ENCODE measurements at regions not wholly inside any gene's neighbourhood (a gene's known extent, or its start where the extent isn't known, plus 50 kb on each side); places are given as distances from the start of the nearest gene placed in this dataset.
A peak's percentile ranks its signal among the peaks of the same experiment; 100 is the strongest.

GRCh38 chr6:105817370-105817769 is 268.8 kb upstream of the PRDM1 start:
- peaks cover 45% of the 10 kb centered on the region for H3K4me1 Mint-ChIP-seq (ENCODE audit: low read depth)
- no peak overlapping the region for H3K4me3 Mint-ChIP-seq (ENCODE audit: low read depth)
- intact Hi-C loops (cut with micrococcal nuclease), result no loop called here
- DNase-seq (ENCODE audit: low spot score), result no peak
- no peaks in the 10 kb centered on the region for H3K27me3 Mint-ChIP-seq (ENCODE audit: low read depth)
- peaks cover 27% of the 10 kb centered on the region for H3K9me3 Mint-ChIP-seq
- H3K27ac Mint-ChIP-seq, result no peak overlapping the region
- peaks cover 25% of the 10 kb centered on the region for H3K36me3 Mint-ChIP-seq (ENCODE audit: low read depth)

GRCh38 chr6:105816847-105817246 is 269.3 kb upstream of the PRDM1 start:
- intact Hi-C loops (cut with micrococcal nuclease), result no loop called here
- Mint-ChIP-seq H3K9me3 (peaks cover 22% of the 10 kb centered on the region), H3K27me3 (ENCODE audit: low read depth) (no peaks in the 10 kb centered on the region), H3K4me1 (ENCODE audit: low read depth) (peaks cover 49% of the 10 kb centered on the region), H3K27ac (no peak overlapping the region), H3K4me3 (ENCODE audit: low read depth) (no peak overlapping the region), H3K36me3 (ENCODE audit: low read depth) (peaks cover 25% of the 10 kb centered on the region)
- no peak for DNase-seq (ENCODE audit: low spot score)

- peaks cover 14% of the 10 kb centered on the region for H3K9me3 Mint-ChIP-seq
- peaks cover 48% of the 10 kb centered on the region for H3K4me1 Mint-ChIP-seq (ENCODE audit: low read depth)
- H3K36me3 Mint-ChIP-seq (ENCODE audit: low read depth), result peaks cover 20% of the 10 kb centered on the region
- no peak for DNase-seq (ENCODE audit: low spot score)
- H3K4me3 Mint-ChIP-seq (ENCODE audit: low read depth), result no peak overlapping the region
- H3K27me3 Mint-ChIP-seq (ENCODE audit: low read depth), result no peaks in the 10 kb centered on the region
- no peak overlapping the region for H3K27ac Mint-ChIP-seq
- intact Hi-C loops (cut with micrococcal nuclease), result no loop called here
Measured at GRCh38 chr6:105815661-105816555, 270.2 kb upstream of the PRDM1 start.

- no peaks in the 10 kb centered on the region for H3K27me3 Mint-ChIP-seq (ENCODE audit: low read depth)
- intact Hi-C loops (cut with micrococcal nuclease), result loop anchor here (5.0 kb wide), 3 partner anchors 67 to 333 kb away; no protein-coding TSS in a partner anchor
- no peak for DNase-seq (ENCODE audit: low spot score)
- H3K4me3 Mint-ChIP-seq (ENCODE audit: low read depth), result no peak overlapping the region
- H3K27ac Mint-ChIP-seq, result peak overlapping the region; percentile 2
- peaks cover 7% of the 10 kb centered on the region for H3K9me3 Mint-ChIP-seq
- peaks cover 18% of the 10 kb centered on the region for H3K36me3 Mint-ChIP-seq (ENCODE audit: low read depth)
- H3K4me1 Mint-ChIP-seq (ENCODE audit: low read depth), result peaks cover 58% of the 10 kb centered on the region
Measured at GRCh38 chr6:105814745-105815536, 271.2 kb upstream of the PRDM1 start.

GRCh38 chr6:105810922-105811482 is 275.1 kb upstream of the PRDM1 start:
- no peak overlapping the region for H3K4me3 Mint-ChIP-seq (ENCODE audit: low read depth)
- no peaks in the 10 kb centered on the region for H3K27me3 Mint-ChIP-seq (ENCODE audit: low read depth)
- H3K27ac Mint-ChIP-seq, result no peak overlapping the region
- intact Hi-C loops (cut with micrococcal nuclease), result loop anchor here (1.0 to 5.0 kb wide), 8 partner anchors 15 to 378 kb away; no protein-coding TSS in a partner anchor
- DNase-seq (ENCODE audit: low spot score), result no peak
- H3K36me3 Mint-ChIP-seq (ENCODE audit: low read depth), result peaks cover 16% of the 10 kb centered on the region
- H3K4me1 Mint-ChIP-seq (ENCODE audit: low read depth), result peaks cover 71% of the 10 kb centered on the region
- peaks cover 13% of the 10 kb centered on the region for H3K9me3 Mint-ChIP-seq

GRCh38 chr6:105810105-105810921 is 275.8 kb upstream of the PRDM1 start:
- H3K4me3 Mint-ChIP-seq (ENCODE audit: low read depth), result peak overlapping the region; percentile 39
- H3K4me1 Mint-ChIP-seq (ENCODE audit: low read depth), result peaks cover 64% of the 10 kb centered on the region
- peaks cover 16% of the 10 kb centered on the region for H3K36me3 Mint-ChIP-seq (ENCODE audit: low read depth)
- H3K27ac Mint-ChIP-seq, result peak overlapping the region; percentile 78
- DNase-seq (ENCODE audit: low spot score), result peak; percentile 70
- intact Hi-C loops (cut with micrococcal nuclease), result loop anchor here (1.0 to 5.0 kb wide), 8 partner anchors 14 to 378 kb away; no protein-coding TSS in a partner anchor
- H3K9me3 Mint-ChIP-seq, result peaks cover 13% of the 10 kb centered on the region
- H3K27me3 Mint-ChIP-seq (ENCODE audit: low read depth), result no peaks in the 10 kb centered on the region

- H3K27me3 Mint-ChIP-seq (ENCODE audit: low read depth), result no peaks in the 10 kb centered on the region
- H3K27ac Mint-ChIP-seq, result no peak overlapping the region
- intact Hi-C loops (cut with micrococcal nuclease), result loop anchor here (2.0 kb wide), 1 partner anchor 162 kb away; no protein-coding TSS in a partner anchor
- no peak overlapping the region for H3K4me3 Mint-ChIP-seq (ENCODE audit: low read depth)
- DNase-seq (ENCODE audit: low spot score), result no peak
- H3K36me3 Mint-ChIP-seq (ENCODE audit: low read depth), result peaks cover 16% of the 10 kb centered on the region
- peaks cover 46% of the 10 kb centered on the region for H3K4me1 Mint-ChIP-seq (ENCODE audit: low read depth)
- peaks cover 13% of the 10 kb centered on the region for H3K9me3 Mint-ChIP-seq
Measured at GRCh38 chr6:105808571-105808970, 277.6 kb upstream of the PRDM1 start.

- no peak overlapping the region for H3K4me3 Mint-ChIP-seq (ENCODE audit: low read depth)
- peak overlapping the region; percentile 24 for H3K27ac Mint-ChIP-seq
- DNase-seq (ENCODE audit: low spot score), result no peak
- intact Hi-C loops (cut with micrococcal nuclease), result loop anchor here (2.0 kb wide), 1 partner anchor 161 kb away; no protein-coding TSS in a partner anchor
- peaks cover 13% of the 10 kb centered on the region for H3K9me3 Mint-ChIP-seq
- peaks cover 16% of the 10 kb centered on the region for H3K36me3 Mint-ChIP-seq (ENCODE audit: low read depth)
- peaks cover 43% of the 10 kb centered on the region for H3K4me1 Mint-ChIP-seq (ENCODE audit: low read depth)
- H3K27me3 Mint-ChIP-seq (ENCODE audit: low read depth), result no peaks in the 10 kb centered on the region
Measured at GRCh38 chr6:105807905-105808304, 278.2 kb upstream of the PRDM1 start.

- Mint-ChIP-seq H3K4me1 (ENCODE audit: low read depth) (peaks cover 34% of the 10 kb centered on the region), H3K27me3 (ENCODE audit: low read depth) (no peaks in the 10 kb centered on the region), H3K9me3 (peaks cover 13% of the 10 kb centered on the region), H3K4me3 (ENCODE audit: low read depth) (no peak overlapping the region), H3K36me3 (ENCODE audit: low read depth) (peaks cover 14% of the 10 kb centered on the region), H3K27ac (no peak overlapping the region)
- no peak for DNase-seq (ENCODE audit: low spot score)
- intact Hi-C loops (cut with micrococcal nuclease), result no loop called here
Measured at GRCh38 chr6:105806486-105806920, 279.6 kb upstream of the PRDM1 start.

- intact Hi-C loops (cut with micrococcal nuclease), result no loop called here
- no peak for DNase-seq (ENCODE audit: low spot score)
- peaks cover 33% of the 10 kb centered on the region for H3K4me1 Mint-ChIP-seq (ENCODE audit: low read depth)
- H3K27ac Mint-ChIP-seq, result no peak overlapping the region
- H3K36me3 Mint-ChIP-seq (ENCODE audit: low read depth), result peaks cover 14% of the 10 kb centered on the region
- H3K4me3 Mint-ChIP-seq (ENCODE audit: low read depth), result no peak overlapping the region
- peaks cover 13% of the 10 kb centered on the region for H3K9me3 Mint-ChIP-seq
- no peaks in the 10 kb centered on the region for H3K27me3 Mint-ChIP-seq (ENCODE audit: low read depth)
Measured at GRCh38 chr6:105805501-105806023, 280.6 kb upstream of the PRDM1 start.

- Mint-ChIP-seq H3K27ac (no peak overlapping the region), H3K9me3 (peaks cover 13% of the 10 kb centered on the region), H3K4me1 (ENCODE audit: low read depth) (peaks cover 30% of the 10 kb centered on the region), H3K27me3 (ENCODE audit: low read depth) (no peaks in the 10 kb centered on the region), H3K4me3 (ENCODE audit: low read depth) (no peak overlapping the region), H3K36me3 (ENCODE audit: low read depth) (peaks cover 14% of the 10 kb centered on the region)
- intact Hi-C loops (cut with micrococcal nuclease), result no loop called here
- DNase-seq (ENCODE audit: low spot score), result no peak
Measured at GRCh38 chr6:105804424-105804823, 281.7 kb upstream of the PRDM1 start.

- H3K9me3 Mint-ChIP-seq, result peaks cover 13% of the 10 kb centered on the region
- H3K4me1 Mint-ChIP-seq (ENCODE audit: low read depth), result peaks cover 30% of the 10 kb centered on the region
- H3K27me3 Mint-ChIP-seq (ENCODE audit: low read depth), result no peaks in the 10 kb centered on the region
- no peak overlapping the region for H3K4me3 Mint-ChIP-seq (ENCODE audit: low read depth)
- intact Hi-C loops (cut with micrococcal nuclease), result no loop called here
- H3K36me3 Mint-ChIP-seq (ENCODE audit: low read depth), result peaks cover 14% of the 10 kb centered on the region
- no peak for DNase-seq (ENCODE audit: low spot score)
- no peak overlapping the region for H3K27ac Mint-ChIP-seq
Measured at GRCh38 chr6:105804000-105804399, 282.1 kb upstream of the PRDM1 start.

All from activated T-helper 2 cell treated with anti-CD3 and anti-CD28 coated beads, Interferon-gamma antibody, Interleukin-2, Interleukin-4, amounts not matched to agents 10 μg/mL and 5 μg/mL and 100 μg/mL, durations not matched to agents 14 hours and 24 hours and 36 hours (primary cell).